T47D (cell line): ENCODE measurements at regions not wholly inside any gene's neighbourhood (a gene's known extent, or its start where the extent isn't known, plus 50 kb on each side); places are given as distances from the start of the nearest gene placed in this dataset.
"Not testable (repeated sequence)": the region's sequence is repeated elsewhere in the genome, so short reads cannot be mapped to it uniquely, and the experiment has no call there.

Experiments used
- DNase-seq, 2 experiments: peaks; one replicate each; pipeline versions ENCODE4 v3.0.0 to v3.0.0-alpha.2; 2011 to 2012; ENCODE audit warnings: low read depth in 1 of 2, low spot score in 1 of 2
- in situ Hi-C: cut with HindIII; loops from 2 replicates; pipeline ENCODE4 v1.10.0; 2016; ENCODE audit warnings: low sequenced_read_pairs, low pct_unique_long_range_greater_than_20kb

- in situ Hi-C loops, DNase-seq: not testable (repeated sequence)
These were observed 264.7 kb downstream of the BCL2L11 start for GRCh38 chr2:111385226-111385957.

- DNase-seq, in situ Hi-C loops: not testable (repeated sequence)
These were observed 269.9 kb downstream of the BCL2L11 start for GRCh38 chr2:111390605-111391004.

- DNase-seq, in situ Hi-C loops: not testable (repeated sequence)
These were observed 274.8 kb downstream of the BCL2L11 start for GRCh38 chr2:111395350-111396128.

DNA sequence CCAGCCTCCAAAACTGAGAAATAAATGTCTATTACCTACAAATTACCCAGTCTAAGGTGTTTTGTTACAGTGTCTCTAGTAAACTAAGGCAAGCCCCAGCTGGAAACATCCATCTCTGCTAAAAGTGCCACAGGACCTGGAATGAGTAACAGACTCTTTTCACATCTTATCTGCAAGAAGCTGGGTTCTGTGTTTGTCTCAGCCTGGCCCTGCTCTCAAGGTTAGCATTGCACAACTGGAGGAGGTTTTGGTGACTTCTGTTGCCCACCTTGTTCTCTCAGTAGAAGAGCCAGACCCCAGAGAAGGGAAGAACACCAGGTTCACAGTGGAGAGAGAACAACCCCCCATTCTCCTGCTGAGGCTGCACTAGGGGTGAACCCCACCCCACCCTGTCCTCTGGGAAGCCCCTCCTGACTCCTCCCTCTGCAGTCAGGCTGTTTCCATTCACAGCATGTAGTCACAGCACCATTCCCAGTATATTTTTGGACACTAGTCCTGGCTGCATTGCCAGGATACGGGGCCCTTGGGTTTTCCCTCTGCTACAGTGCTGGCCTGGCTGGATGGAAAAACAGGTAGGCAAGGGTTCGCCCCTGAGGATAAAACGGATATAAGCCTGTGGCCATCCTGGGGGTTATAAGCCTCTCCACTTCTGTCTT is 280.0 kb downstream of the BCL2L11 start:
- DNase-seq, in situ Hi-C loops: not testable (repeated sequence)

DNA sequence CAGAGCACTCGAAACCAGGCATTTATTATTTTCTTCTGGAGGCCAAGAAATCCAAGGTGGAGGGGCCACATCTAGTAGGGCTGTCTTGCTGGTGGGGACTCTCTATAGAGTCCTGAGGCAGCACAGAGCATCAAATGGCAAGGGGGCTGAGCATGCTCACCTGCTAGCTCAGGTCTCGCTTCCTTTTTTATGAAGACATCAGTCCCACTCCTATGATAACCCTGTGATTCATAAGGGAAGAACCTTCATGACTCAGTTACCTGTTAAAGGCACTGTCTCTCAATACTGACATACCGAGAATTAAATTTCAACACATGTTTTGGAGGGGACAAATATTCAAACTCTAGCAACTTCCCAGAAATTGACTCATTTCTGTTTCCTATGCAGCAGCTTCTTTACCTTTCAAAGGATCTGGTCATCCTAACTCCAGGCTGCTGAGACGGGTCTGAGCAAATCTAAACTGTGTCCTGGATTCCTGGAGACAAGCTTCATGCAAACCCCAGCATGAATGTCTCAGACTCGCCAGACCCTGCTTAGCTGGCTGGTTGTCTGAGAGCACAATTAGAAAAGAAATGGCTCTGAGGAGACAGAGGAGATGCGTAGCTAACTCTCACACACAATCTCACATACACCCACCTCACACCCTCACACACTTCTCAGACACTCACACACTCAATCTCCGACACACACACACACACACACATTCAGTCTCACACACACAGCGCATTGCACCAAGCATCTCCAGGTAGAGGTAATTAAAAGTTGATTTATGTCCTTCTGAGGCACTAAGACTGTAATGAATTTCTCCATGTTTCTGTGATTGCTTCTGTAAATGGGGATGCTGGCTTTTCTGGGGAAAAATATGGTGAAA is 280.8 kb downstream of the BCL2L11 start:
- DNase-seq, in situ Hi-C loops: not testable (repeated sequence)

DNA sequence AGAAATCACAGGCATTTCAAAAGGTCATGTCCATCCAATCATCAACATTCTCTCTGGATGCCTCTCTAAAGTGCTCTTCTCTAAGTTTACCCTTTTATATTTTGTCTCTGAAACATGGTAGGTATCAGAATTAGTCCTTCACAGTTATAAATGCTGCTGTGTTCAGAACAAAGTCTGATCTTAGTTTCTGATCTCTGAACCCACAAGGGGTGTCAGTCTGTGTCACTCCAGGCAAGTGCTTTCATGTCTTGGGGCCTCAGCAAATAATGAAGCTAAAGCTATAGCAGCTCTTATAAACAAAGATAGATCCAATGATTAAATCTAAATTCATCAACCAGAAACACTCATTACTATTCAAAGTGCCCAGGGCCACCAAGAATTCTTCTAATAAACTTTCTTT is 281.7 kb downstream of the BCL2L11 start:
- in situ Hi-C loops, DNase-seq: not testable (repeated sequence)

DNA sequence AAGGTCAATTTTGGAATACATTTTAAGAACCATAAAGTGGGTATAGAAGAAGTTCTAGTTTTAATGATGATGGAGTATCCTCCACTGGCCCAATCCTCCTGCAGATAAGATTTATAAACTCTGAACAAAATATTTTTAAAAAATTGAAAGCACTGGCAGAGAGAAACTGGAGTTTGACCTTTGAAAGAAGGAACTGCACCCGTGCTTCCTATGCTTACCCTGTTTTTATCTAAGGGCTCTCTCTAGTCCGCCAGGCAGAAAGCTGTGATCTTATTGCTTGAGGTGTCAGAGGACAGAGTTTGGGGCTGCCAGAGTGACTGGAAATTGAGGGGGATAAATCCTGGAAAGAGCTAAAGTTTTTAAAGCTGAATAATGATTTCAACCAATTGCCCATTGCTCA is 282.6 kb downstream of the BCL2L11 start:
- DNase-seq, in situ Hi-C loops: not testable (repeated sequence)

DNA sequence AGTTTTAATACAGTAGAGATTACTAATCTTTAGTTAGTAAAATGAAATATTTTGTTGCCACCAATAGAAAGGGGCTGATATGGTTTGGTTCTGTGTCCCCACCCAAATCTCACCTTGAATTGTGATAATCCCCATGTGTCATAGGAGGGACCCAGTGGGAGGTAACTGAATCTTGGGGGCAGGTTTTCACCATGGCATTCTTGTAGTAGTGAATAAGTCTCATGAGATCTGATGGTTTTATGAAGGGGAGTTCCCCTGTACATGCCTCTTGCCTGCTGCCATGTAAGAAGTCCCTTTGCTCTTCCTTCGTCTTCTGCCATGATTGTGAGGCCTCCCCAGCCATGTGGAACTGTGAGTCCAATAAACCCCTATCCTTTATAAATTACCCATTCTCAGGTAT is 285.9 kb downstream of the BCL2L11 start:
- DNase-seq, in situ Hi-C loops: not testable (repeated sequence)

DNA sequence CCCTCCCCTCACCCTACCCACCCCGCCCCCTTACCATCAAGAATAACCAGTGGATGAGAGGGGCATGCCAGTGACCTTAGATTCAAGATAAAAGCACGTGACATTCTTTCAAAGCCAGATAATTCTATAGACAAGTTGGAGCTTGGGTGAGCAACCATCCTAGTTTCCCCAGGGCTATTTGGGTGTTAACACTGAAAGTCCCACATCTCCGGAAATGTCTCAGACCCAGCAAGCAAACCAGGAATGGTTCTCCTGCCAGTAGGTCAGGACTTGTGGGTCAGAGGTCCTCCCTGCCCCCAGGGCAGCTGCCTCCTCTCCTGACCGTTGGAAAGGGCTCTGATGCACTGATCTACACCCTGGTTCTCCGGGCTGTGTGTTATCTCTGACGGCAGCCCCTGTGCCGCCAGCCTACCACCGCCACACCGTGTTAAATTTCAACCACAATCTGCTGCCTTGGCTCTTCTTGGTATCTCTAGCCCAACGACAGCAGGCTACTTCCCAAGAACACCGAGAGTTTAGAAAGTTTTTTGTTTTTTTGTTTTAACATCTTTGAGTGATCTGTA is 287.0 kb downstream of the BCL2L11 start:
- in situ Hi-C loops, DNase-seq: not testable (repeated sequence)

DNA sequence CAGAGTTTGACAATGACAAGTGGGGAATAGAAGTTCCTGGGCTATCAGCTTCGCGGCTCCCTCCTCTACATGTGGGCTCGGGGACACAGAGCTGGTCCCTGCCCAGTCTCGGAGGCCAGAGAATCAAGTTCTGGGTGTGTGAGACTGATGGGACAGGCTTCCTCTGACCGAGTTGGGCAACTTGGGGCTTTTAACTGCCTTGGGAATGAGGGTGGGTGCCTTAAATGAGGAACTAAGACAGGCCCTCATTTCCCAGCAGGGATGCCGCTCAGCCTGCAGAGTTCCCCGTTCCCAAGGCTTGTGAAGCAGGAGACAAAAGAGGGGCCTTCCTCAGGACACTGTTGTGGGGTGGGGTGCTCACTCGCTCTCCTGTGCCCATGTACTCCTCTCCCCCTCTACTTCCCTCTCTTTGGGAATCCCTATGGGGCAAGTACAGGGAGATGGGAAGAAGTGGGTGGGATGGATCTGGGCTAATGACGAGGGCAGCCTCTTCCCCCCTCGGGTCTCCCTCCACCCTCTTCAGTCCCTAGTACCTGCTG is 290.2 kb downstream of the BCL2L11 start:
- DNase-seq, in situ Hi-C loops: not testable (repeated sequence)

- in situ Hi-C loops, DNase-seq: not testable (repeated sequence)
These were observed 291.4 kb downstream of the BCL2L11 start for GRCh38 chr2:111411867-111412681.

DNA sequence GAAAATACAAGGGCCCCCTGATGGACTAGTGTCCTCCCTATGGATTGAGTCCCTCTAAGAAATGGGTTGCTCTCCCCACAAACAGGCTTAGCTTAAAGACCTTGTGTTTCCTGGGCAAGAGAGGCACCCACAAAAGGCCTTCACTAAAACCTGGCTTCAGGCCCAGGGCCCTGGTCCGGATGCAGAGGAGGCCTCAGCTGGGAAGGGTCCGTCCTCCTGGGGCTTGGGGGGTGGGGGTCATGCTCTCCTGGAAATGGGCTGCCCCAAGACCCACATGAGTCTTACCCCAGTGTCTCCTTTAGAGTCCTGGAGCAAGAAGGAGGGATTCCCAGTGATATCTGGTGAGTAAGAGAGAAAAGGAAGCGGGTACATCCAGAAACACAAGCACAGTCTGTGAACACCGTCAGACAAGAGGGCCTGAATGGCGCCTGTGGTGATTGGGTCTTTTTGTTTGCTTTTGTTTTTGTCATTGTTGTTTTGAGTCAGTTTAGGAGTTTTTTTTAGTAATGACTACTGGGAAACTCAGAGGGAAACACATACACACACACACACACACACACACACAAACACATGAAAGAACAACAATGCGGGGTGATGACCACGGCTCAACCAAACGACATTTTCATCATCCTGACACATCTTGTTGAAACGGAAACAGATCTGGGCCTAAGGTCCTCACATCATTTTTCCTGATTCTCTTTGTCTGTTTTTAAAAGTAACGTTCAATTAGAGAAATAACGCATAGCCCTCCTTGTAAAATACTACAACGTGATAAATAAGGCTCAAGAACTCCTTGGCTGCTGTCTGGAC is 292.3 kb downstream of the BCL2L11 start:
- in situ Hi-C loops, DNase-seq: not testable (repeated sequence)

DNA sequence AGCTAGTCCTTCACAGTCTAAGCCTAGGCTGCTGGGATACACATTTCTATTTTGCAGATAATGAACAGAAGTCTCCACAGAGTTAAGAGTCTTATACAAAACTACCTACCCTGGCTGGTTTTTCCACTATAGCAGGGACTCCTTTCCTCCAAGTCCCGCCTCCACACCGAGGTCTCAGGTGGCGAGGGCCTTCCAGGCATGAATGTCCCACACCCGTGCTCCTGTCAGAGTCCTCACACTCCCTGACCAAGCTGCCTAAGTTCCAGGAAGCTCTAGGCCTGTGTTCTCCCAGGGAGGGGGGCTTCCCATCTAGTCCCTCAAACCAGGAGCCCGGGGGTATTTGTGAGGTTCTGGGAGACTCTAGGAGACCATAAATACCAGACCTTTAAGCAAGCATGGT is 293.2 kb downstream of the BCL2L11 start:
- peak in 1 of 2 experiments; percentile 73 for DNase-seq
- in situ Hi-C loops = not testable (repeated sequence)

- in situ Hi-C loops, DNase-seq: not testable (repeated sequence)
These were observed 295.3 kb downstream of the BCL2L11 start for GRCh38 chr2:111415765-111416743.
